MV-4-11 (cell line): ENCODE measurements at regions not wholly inside any gene's neighbourhood (a gene's known extent, or its start where the extent isn't known, plus 50 kb on each side); places are given as distances from the start of the nearest gene placed in this dataset.
A peak's percentile ranks its signal among the peaks of the same experiment; 100 is the strongest.

ENCODE experiments used
- DNase-seq: peaks from one replicate; lab custom pipeline; 2025; lab: John Stamatoyannopoulos, UW

- no peak for DNase-seq
Measured at GRCh38 chr21:18191139-18191538, 53.5 kb upstream of the CHODL start.

DNA sequence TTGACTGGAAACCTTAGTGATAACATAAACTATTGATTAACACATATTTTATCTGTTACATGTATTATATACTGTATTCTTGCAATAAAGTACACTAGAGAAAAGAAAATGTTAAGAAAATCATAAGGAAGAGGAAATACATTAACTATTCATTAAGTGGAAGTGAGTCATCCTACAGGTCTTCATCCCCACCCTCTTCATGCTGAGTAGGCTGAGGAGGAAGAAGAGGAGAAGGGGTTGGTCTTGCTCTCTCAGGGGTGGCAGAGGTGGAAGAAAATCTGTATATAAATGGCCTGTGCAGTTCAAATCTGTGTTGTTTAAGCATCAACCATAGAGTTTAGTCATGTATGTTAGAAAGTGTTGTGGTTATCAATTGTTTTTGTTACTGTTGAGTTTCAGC is 66.1 kb upstream of the CHODL start:
- DNase-seq = no peak

GRCh38 chr21:18174370-18174769 is 70.3 kb upstream of the CHODL start:
- no peak for DNase-seq

DNA sequence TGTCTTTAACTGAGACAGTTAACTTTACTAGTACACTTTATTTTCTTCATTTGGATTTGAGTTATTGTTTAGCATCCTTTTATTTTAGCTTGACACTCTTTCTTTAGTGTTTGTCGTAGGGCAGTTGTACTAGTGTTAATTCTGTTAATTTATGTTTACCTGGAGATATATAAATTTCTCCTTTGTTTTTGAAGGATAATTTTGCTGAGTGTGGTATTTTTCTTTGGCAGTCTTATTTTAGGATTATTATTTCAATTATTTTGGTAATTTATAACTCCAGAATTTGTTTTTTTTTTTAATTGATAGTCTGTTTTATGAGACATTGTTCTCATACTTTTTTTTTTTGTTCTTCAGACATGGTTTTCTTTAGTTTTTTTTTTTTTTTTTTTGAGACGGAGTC is 73.8 kb upstream of the CHODL start:
- DNase-seq = no peak

GRCh38 chr21:18170221-18170620 is 74.4 kb upstream of the CHODL start:
- DNase-seq = no peak

GRCh38 chr21:18168108-18168507 is 76.5 kb upstream of the CHODL start:
- no peak for DNase-seq

DNA sequence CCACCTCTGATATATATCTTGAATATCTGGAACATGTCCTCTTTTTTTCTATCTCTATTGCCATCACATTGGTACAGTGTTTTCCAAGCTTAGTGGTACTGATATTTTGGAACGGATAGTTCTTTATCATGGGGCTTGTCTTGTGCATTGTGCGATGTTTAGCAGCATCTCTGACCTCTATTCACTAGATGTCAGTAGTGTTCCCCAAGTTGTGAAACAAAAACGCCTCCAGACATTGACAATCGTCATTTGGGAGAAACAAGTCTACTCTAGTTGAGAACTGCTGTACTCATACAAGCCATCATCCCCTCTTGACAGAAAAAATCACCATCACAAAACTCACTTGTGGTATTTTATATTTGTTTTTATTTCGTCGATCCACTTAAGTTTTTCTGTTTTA is 79.7 kb upstream of the CHODL start:
- no peak for DNase-seq

DNA sequence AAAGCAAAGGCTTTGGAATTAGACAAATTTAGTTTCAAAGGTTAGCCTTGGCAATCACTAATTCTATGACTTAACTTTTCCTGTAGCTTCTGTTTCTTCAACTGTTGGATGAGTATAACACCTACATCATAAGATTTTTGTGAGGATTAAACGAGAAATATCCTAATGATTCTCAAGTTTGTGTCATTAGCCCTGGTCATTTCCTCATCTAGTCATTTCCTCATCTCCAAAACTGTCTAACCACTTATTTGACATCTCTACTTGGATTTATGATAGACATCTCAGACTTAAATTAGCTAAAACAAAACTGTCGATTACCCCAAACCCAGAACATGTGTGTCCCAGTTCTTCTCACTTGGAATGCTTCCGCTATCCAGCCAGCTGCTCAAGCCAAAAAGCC is 80.2 kb upstream of the CHODL start:
- peak; percentile 32 for DNase-seq

GRCh38 chr21:18163956-18164355 is 80.7 kb upstream of the CHODL start:
- DNase-seq = no peak

GRCh38 chr21:18161841-18162240 is 82.8 kb upstream of the CHODL start:
- no peak for DNase-seq

DNA sequence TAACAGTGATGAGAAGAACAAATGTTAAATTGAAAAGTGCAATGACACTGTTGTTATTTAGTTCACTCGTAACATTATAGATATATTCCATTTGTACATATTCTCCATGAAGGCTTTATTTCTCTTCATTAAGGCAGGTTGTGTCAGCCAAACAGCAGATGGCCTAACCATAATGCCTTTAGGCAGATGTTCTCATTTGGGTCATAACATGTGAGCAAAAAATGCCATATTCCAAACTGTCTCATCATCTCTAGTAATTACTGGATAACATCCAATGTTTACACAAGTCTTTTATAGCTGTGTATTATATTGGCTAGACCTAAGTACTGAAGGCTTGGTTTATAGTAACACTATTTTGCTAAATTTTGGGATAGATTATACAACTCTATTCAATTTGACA is 87.2 kb upstream of the CHODL start:
- no peak for DNase-seq

- DNase-seq = peak; percentile 44
Measured at GRCh38 chr21:18155508-18156193, 89.0 kb upstream of the CHODL start.

GRCh38 chr21:18153063-18153462 is 91.6 kb upstream of the CHODL start:
- DNase-seq = no peak

DNA sequence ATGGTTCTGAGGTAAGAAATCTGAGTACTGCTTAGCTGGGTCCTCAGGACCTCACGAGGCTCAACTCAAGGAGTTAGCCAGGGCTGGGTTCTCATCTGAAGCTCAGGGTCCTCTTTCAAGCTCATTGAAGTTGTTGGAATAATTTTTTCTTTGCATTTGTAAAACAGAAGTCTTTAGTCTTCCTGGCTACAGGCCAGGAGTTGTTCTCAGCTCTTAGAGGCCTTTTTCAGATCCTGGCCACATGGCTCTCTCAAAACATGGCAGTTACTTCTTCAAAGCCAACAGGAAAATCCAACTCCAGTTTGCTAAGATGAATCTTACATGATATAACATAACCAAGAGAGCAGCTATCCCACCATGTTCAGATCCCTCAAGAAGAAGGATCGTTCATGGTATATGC is 92.3 kb upstream of the CHODL start:
- DNase-seq = no peak

DNA sequence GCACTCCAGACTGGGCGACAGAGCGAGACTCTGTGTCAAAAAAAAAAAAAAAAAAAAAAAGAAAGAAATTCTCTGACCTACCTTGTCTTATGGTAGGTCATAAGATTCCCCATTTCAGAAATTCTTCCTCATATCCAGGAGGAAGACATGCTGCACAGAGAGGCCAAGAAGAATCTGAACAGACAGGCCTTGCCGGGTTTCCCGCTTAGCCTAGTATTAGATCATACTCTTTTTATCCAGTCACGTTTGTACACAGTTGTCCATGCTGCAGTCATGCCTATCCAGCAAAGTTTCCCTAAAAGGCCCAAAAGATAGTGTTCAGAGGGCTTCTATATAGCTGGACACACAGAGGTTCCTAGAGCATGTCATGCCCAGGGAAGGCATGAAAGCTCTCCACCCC is 93.6 kb upstream of the CHODL start:
- no peak for DNase-seq

- no peak for DNase-seq
Measured at GRCh38 chr21:18148401-18148800, 96.2 kb upstream of the CHODL start.

GRCh38 chr21:18147678-18148077 is 97.0 kb upstream of the CHODL start:
- DNase-seq = no peak

- DNase-seq = no peak
Measured at GRCh38 chr21:18146820-18147219, 97.8 kb upstream of the CHODL start.

- no peak for DNase-seq
Measured at GRCh38 chr21:18144339-18144738, 100.3 kb upstream of the CHODL start.

GRCh38 chr21:18142655-18143054 is 102.0 kb upstream of the CHODL start:
- no peak for DNase-seq

GRCh38 chr21:18138507-18138906 is 106.1 kb upstream of the CHODL start:
- no peak for DNase-seq

DNA sequence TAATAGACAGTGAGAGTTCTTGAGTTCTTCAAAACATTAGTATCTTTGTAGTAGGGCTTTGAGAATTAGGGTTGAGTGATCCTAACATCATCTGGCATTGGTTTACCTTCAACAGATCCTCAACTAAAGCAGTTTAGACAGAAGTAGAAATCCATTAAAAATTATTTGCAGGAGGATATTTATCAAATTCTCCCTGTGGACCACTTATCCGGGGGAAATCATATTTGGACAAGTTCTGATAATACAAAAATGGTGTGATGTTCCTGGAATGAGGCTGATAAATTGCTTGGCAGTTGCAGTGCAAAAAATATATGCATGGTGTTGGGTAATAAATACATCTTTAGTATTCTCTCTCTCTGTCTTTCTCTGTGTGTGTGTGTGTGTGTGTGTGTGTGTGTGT is 115.1 kb upstream of the CHODL start:
- DNase-seq = no peak

DNA sequence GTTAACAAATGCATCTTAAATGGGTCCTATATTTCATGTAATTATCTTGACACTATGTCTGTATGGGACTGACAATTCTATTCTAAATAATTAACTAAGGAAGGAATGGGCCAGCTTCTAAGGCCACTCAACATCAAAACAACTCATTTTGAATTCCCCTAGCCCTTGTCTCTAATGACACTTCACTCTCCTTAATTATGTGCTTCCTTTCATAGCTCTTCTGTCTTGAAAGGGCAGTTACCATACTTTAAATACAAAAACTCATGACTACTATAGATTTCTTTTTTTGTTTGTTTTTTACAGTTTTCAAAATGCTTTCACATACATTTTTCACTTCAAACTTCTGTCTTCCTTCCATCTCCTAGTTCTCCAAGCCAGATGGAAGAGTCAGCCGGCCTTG is 126.1 kb upstream of the CHODL start:
- DNase-seq = no peak

GRCh38 chr21:18117176-18117575 is 127.5 kb upstream of the CHODL start:
- no peak for DNase-seq

- no peak for DNase-seq
Measured at GRCh38 chr21:18114810-18115209, 129.8 kb upstream of the CHODL start.
